Fibroblast of lung (primary cell): ENCODE measurements at regions not wholly inside any gene's neighbourhood (a gene's known extent, or its start where the extent isn't known, plus 50 kb on each side); places are given as distances from the start of the nearest gene placed in this dataset.

Experiments used
- DNase-seq, 2 donors: peaks; one replicate each; pipeline versions ENCODE4 v3.0.0 to v3.0.0-alpha.2; 2010; ENCODE audit warnings: low read depth in 2 of 2
- H2AFZ ChIP-seq: 2 replicates; pipeline ENCODE4 v1.5.1; 2012; ENCODE audit warnings: low read length, control low read depth, inconsistent platforms
- H3K27ac ChIP-seq: 2 replicates; pipeline ENCODE4 v1.5.1; 2011; ENCODE audit warnings: low read length, control low read depth; ENCODE audit not compliant: insufficient read depth
- H3K27me3 ChIP-seq: 2 replicates; pipeline ENCODE4 v1.5.1; 2011; ENCODE audit warnings: mild to moderate bottlenecking, low read length; ENCODE audit not compliant: control insufficient read depth, insufficient read depth
- H3K36me3 ChIP-seq: 2 replicates; pipeline ENCODE4 v1.5.1; 2011; ENCODE audit warnings: low read length; ENCODE audit not compliant: control insufficient read depth, insufficient read depth
- H3K4me1 ChIP-seq: 2 replicates; pipeline ENCODE4 v1.5.1; 2011; ENCODE audit warnings: low read length; ENCODE audit not compliant: control insufficient read depth, insufficient read depth; ENCODE audit errors: extremely low read depth
- H3K4me2 ChIP-seq: 2 replicates; pipeline ENCODE4 v1.5.1; 2011; ENCODE audit warnings: low read length, control low read depth; ENCODE audit not compliant: insufficient read depth; ENCODE audit errors: extremely low read depth
- H3K4me3 ChIP-seq, 4 experiments: fragments of 200-600 bp in 1 of 4; sonication (generic) in 1 of 4; replicated peaks in 1 of 4; 2 replicates each; pipeline ENCODE4 v1.5.1; 2011 to 2016; ENCODE audit warnings: low read length in 4 of 4, low read depth in 3 of 4, mild to moderate bottlenecking in 3 of 4, control low read depth in 2 of 4, inconsistent platforms in 1 of 4, mixed read lengths in 1 of 4; ENCODE audit not compliant: insufficient read depth in 1 of 4; ENCODE audit errors: control extremely low read depth in 1 of 4
- H3K79me2 ChIP-seq: 2 replicates; pipeline ENCODE4 v1.5.1; 2012; ENCODE audit warnings: mild to moderate bottlenecking, low read length, inconsistent platforms; ENCODE audit not compliant: control insufficient read depth, insufficient read depth
- H3K9ac ChIP-seq: 2 replicates; pipeline ENCODE4 v1.5.1; 2011; ENCODE audit warnings: mild to moderate bottlenecking, low read length, control low read depth; ENCODE audit not compliant: insufficient read depth
- H3K9me3 ChIP-seq: 2 replicates; pipeline ENCODE4 v1.5.1; 2012; ENCODE audit warnings: low read depth, low read length; ENCODE audit not compliant: control insufficient read depth, insufficient read depth
- H4K20me1 ChIP-seq: 2 replicates; pipeline ENCODE4 v1.5.1; 2011; ENCODE audit warnings: low read length; ENCODE audit not compliant: control insufficient read depth, insufficient read depth; ENCODE audit errors: extremely low read depth
- CTCF ChIP-seq, 2 donors: IDR thresholded peaks in 1 of 2; conservative IDR thresholded peaks in 1 of 2; 1 replicate in 1 of 2; 2 replicates in 1 of 2; pipeline ENCODE4 v1.5.1; 2011 to 2012; ENCODE audit warnings: low read length in 2 of 2, control low read depth in 1 of 2, inconsistent platforms in 1 of 2, low read depth in 1 of 2, mild to moderate bottlenecking in 1 of 2
- EZH2 ChIP-seq: IDR thresholded peaks from 2 replicates; pipeline ENCODE4 v1.5.1; 2012; ENCODE audit warnings: low read length, control low read depth, mild to moderate bottlenecking; ENCODE audit errors: missing control alignments

DNA sequence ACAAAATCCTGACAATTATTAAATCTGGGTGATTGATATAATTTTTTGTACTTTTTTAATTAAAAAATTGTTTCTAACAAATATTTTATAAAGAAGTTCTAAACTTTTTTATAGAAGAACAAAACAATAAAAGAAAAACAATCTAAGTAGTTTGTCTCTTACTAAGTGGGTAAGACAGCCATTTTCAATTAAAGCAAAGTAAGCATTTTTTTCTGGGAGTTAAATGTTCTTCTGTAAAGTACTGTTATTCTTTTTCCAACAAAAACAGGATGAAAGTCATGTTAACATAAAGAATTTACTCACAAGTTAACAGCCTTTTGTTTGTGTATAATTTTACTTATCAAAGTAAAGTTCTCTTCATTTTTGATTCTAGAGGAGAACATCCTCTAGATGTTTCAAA, 1029.9 kb downstream of the JRKL start:
- Histone ChIP-seq H3K36me3 (no peaks in the 10 kb centered on the region), H3K9ac (no peak overlapping the region), H3K27me3 (no peaks in the 10 kb centered on the region), H3K4me1 (no peaks in the 10 kb centered on the region), H2AFZ (no peak overlapping the region), H3K4me2 (no peak overlapping the region), H3K79me2 (no peaks in the 10 kb centered on the region), H3K4me3 (no peak overlapping the region), H3K9me3 (no peaks in the 10 kb centered on the region), H3K27ac (no peak overlapping the region), H4K20me1 (no peaks in the 10 kb centered on the region)
- TF ChIP-seq CTCF (conservative IDR thresholded peaks at IDR 0.05 in 1 of 2, IDR thresholded peaks at IDR 0.05 in 1 of 2; ENCODE audit: low read depth in 1 of 2, low read length in 2 of 2) (no peak), EZH2 (no peak)
- DNase-seq, result no peak

DNA sequence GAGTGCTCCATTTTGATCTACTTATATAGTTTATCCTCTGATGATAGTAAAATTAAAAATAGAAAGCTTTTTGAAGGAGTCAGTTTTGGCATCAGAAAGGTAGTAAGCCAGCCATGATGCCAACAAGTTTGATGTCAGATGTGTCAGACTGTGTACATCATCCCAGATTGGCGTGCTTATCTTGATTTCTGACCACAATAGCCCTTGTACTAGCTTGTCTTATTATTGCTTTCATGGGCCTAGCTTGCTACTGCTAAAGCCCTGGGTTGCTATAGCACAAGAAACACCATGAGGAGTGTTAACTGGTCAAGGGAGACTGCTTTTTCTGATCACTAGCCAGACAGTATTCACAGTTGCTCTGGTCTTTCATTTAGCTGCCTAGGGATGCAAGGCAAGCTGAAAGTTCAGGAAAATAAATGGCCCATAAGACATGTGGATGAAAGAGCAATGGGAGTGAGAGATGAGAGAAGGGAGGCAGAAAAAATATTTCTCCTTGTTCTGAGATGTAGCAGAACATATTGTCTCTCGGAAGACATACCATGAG, 1038.5 kb downstream of the JRKL start:
- Histone ChIP-seq H4K20me1 (no peaks in the 10 kb centered on the region), H3K4me2 (no peak overlapping the region), H3K4me1 (no peaks in the 10 kb centered on the region), H3K9me3 (no peaks in the 10 kb centered on the region), H3K36me3 (no peaks in the 10 kb centered on the region), H3K27ac (no peak overlapping the region), H3K9ac (no peak overlapping the region), H3K4me3 (no peak overlapping the region), H3K27me3 (no peaks in the 10 kb centered on the region), H3K79me2 (no peaks in the 10 kb centered on the region), H2AFZ (no peak overlapping the region)
- DNase-seq, result no peak
- TF ChIP-seq CTCF (conservative IDR thresholded peaks at IDR 0.05 in 1 of 2, IDR thresholded peaks at IDR 0.05 in 1 of 2; ENCODE audit: low read depth in 1 of 2, low read length in 2 of 2) (no peak), EZH2 (no peak)

- H3K4me1 ChIP-seq, result no peaks in the 10 kb centered on the region
- H3K79me2 ChIP-seq, result no peaks in the 10 kb centered on the region
- no peak overlapping the region for H2AFZ ChIP-seq
- no peak overlapping the region for H3K4me3 ChIP-seq
- no peaks in the 10 kb centered on the region for H3K36me3 ChIP-seq
- H3K27ac ChIP-seq, result no peak overlapping the region
- no peaks in the 10 kb centered on the region for H4K20me1 ChIP-seq
- no peak overlapping the region for H3K9ac ChIP-seq
- no peaks in the 10 kb centered on the region for H3K9me3 ChIP-seq
- no peak overlapping the region for H3K4me2 ChIP-seq
- TF ChIP-seq CTCF (conservative IDR thresholded peaks at IDR 0.05 in 1 of 2, IDR thresholded peaks at IDR 0.05 in 1 of 2; ENCODE audit: low read depth in 1 of 2, low read length in 2 of 2), result no peak
- no peak for TF ChIP-seq EZH2
- DNase-seq, result no peak
- no peaks in the 10 kb centered on the region for H3K27me3 ChIP-seq
These were observed 1041.1 kb downstream of the JRKL start for GRCh38 chr11:97430877-97431276.
